HEK293 (cell line): ENCODE measurements at regions not wholly inside any gene's neighbourhood (a gene's known extent, or its start where the extent isn't known, plus 50 kb on each side); places are given as distances from the start of the nearest gene placed in this dataset.

Experiments used
- CTCF ChIP-seq: fragments of 450-650 bp; formaldehyde crosslinking; IDR thresholded peaks from 2 replicates; pipeline ENCODE4 v1.5.1; 2016; ENCODE audit warnings: missing biosample characterization, missing genetic modification characterization
- REPIN1 ChIP-seq: fragments of 450-650 bp; formaldehyde crosslinking; IDR thresholded peaks from 2 replicates; pipeline ENCODE4 v1.5.1; 2017; ENCODE audit warnings: missing biosample characterization, missing genetic modification characterization, low read depth
- ZBTB7A ChIP-seq: fragments of 450-650 bp; formaldehyde crosslinking; IDR thresholded peaks from 2 replicates; pipeline ENCODE4 v1.5.1; 2016; ENCODE audit warnings: low read depth, missing biosample characterization, missing genetic modification characterization
- ZNF549 ChIP-seq: fragments of 450-650 bp; IDR thresholded peaks from 2 replicates; pipeline ENCODE4 v1.5.1; 2018; ENCODE audit warnings: missing biosample characterization, missing genetic modification characterization, mild to moderate bottlenecking, inconsistent platforms, moderate library complexity

GRCh38 chr16:11482946-11483748, 103.6 kb downstream of the LITAF start:
- TF ChIP-seq ZNF549 (tag by site-specific recombination) (no peak), REPIN1 (tag by site-specific recombination) (no peak), CTCF (tag by site-specific recombination) (no peak), ZBTB7A (no peak)
